Glutamatergic neuron (in vitro differentiated cells): ENCODE measurements at regions not wholly inside any gene's neighbourhood (a gene's known extent, or its start where the extent isn't known, plus 50 kb on each side); places are given as distances from the start of the nearest gene placed in this dataset.

Experiments
- DNase-seq: peaks from one replicate; pipeline ENCODE4 v3.0.0; 2022
- H3K27ac Mint-ChIP-seq: one replicate; pipeline ENCODE4 v1.8.0; 2020; ENCODE audit warnings: mild to moderate bottlenecking, mixed read lengths, inconsistent platforms; ENCODE audit not compliant: unreplicated experiment
- H3K27me3 Mint-ChIP-seq: one replicate; pipeline ENCODE4 v1.8.0; 2020; ENCODE audit warnings: mild to moderate bottlenecking, moderate library complexity, mixed read lengths, inconsistent platforms; ENCODE audit not compliant: unreplicated experiment
- H3K36me3 Mint-ChIP-seq: one replicate; pipeline ENCODE4 v1.8.0; 2020; ENCODE audit warnings: mild to moderate bottlenecking, mixed read lengths, inconsistent platforms; ENCODE audit not compliant: unreplicated experiment
- H3K4me1 Mint-ChIP-seq: one replicate; pipeline ENCODE4 v1.8.0; 2020; ENCODE audit warnings: mild to moderate bottlenecking, low read depth, mixed read lengths, inconsistent platforms; ENCODE audit not compliant: unreplicated experiment
- H3K4me3 Mint-ChIP-seq: one replicate; pipeline ENCODE4 v1.8.0; 2020; ENCODE audit warnings: mild to moderate bottlenecking, mixed read lengths, inconsistent platforms; ENCODE audit not compliant: unreplicated experiment
- H3K9me3 Mint-ChIP-seq: one replicate; pipeline ENCODE4 v1.8.0; 2020; ENCODE audit warnings: mild to moderate bottlenecking, moderate library complexity, mixed read lengths, inconsistent platforms; ENCODE audit not compliant: unreplicated experiment
- TF ChIP-seq, protein P1 (sequence below): fragments of 200-600 bp; sonication (generic); IDR thresholded peaks from one replicate; pipeline ENCODE4 v1.5.0; 2021; ENCODE audit not compliant: partially characterized antibody, unreplicated experiment

- TF ChIP-seq, protein P1, sequence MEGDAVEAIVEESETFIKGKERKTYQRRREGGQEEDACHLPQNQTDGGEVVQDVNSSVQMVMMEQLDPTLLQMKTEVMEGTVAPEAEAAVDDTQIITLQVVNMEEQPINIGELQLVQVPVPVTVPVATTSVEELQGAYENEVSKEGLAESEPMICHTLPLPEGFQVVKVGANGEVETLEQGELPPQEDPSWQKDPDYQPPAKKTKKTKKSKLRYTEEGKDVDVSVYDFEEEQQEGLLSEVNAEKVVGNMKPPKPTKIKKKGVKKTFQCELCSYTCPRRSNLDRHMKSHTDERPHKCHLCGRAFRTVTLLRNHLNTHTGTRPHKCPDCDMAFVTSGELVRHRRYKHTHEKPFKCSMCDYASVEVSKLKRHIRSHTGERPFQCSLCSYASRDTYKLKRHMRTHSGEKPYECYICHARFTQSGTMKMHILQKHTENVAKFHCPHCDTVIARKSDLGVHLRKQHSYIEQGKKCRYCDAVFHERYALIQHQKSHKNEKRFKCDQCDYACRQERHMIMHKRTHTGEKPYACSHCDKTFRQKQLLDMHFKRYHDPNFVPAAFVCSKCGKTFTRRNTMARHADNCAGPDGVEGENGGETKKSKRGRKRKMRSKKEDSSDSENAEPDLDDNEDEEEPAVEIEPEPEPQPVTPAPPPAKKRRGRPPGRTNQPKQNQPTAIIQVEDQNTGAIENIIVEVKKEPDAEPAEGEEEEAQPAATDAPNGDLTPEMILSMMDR: no peak
- no peaks in the 10 kb centered on the region for H3K27me3 Mint-ChIP-seq
- no peak overlapping the region for H3K4me3 Mint-ChIP-seq
- DNase-seq: no peak
- no peak overlapping the region for H3K27ac Mint-ChIP-seq
- H3K9me3 Mint-ChIP-seq: no peaks in the 10 kb centered on the region
- no peaks in the 10 kb centered on the region for H3K4me1 Mint-ChIP-seq
- no peaks in the 10 kb centered on the region for H3K36me3 Mint-ChIP-seq
Measured at GRCh38 chr7:10070899-10071298, 902.8 kb upstream of the PHF14 start.

GRCh38 chr7:10075866-10076265 is 897.8 kb upstream of the PHF14 start:
- no peaks in the 10 kb centered on the region for H3K27me3 Mint-ChIP-seq
- no peaks in the 10 kb centered on the region for H3K9me3 Mint-ChIP-seq
- TF ChIP-seq, protein P1: no peak
- H3K27ac Mint-ChIP-seq: no peak overlapping the region
- DNase-seq: no peak
- H3K36me3 Mint-ChIP-seq: no peaks in the 10 kb centered on the region
- H3K4me1 Mint-ChIP-seq: no peaks in the 10 kb centered on the region
- no peak overlapping the region for H3K4me3 Mint-ChIP-seq

- Mint-ChIP-seq H3K27me3 (no peaks in the 10 kb centered on the region), H3K4me1 (no peaks in the 10 kb centered on the region), H3K9me3 (no peaks in the 10 kb centered on the region), H3K36me3 (no peaks in the 10 kb centered on the region), H3K27ac (no peak overlapping the region), H3K4me3 (no peak overlapping the region)
- DNase-seq: no peak
- TF ChIP-seq, protein P1: no peak
Measured at GRCh38 chr7:10076660-10077300, 896.9 kb upstream of the PHF14 start.

DNA sequence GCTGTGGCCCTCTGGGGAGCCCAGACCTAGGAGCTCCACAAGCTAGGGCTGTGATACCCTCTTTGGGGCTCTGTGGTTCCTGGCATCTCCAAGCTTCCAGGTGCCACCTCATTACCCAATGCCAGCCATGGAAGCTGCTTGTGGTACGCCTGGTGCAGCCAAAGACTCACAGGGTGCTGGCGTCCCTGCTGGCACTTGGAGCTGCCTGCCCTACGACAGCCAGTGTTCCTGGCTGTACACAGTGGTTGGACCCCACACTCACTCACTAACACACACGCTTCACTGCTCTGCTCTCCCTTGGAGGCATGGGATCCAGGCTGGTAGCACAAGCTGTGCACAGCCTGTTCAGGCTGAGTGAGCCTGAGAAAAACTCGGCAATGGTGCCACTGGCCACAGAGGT is 894.1 kb upstream of the PHF14 start:
- Mint-ChIP-seq H3K36me3 (no peaks in the 10 kb centered on the region), H3K27ac (no peak overlapping the region), H3K9me3 (no peaks in the 10 kb centered on the region), H3K4me3 (no peak overlapping the region), H3K4me1 (no peaks in the 10 kb centered on the region), H3K27me3 (no peaks in the 10 kb centered on the region)
- TF ChIP-seq, protein P1: no peak
- DNase-seq: no peak

- no peaks in the 10 kb centered on the region for H3K9me3 Mint-ChIP-seq
- H3K4me3 Mint-ChIP-seq: no peak overlapping the region
- H3K27ac Mint-ChIP-seq: no peak overlapping the region
- no peaks in the 10 kb centered on the region for H3K27me3 Mint-ChIP-seq
- H3K36me3 Mint-ChIP-seq: no peaks in the 10 kb centered on the region
- no peak for DNase-seq
- no peaks in the 10 kb centered on the region for H3K4me1 Mint-ChIP-seq
- TF ChIP-seq, protein P1: no peak
Measured at GRCh38 chr7:10082896-10083295, 890.8 kb upstream of the PHF14 start.
